Upper lobe of right lung (tissue), 1 donor: ENCODE measurements at regions not wholly inside any gene's neighbourhood (a gene's known extent, or its start where the extent isn't known, plus 50 kb on each side); places are given as distances from the start of the nearest gene placed in this dataset.

Source experiments
- ATAC-seq: fragments of 200-7000 bp; cut with Tn5 transposase; one replicate; pipeline ENCODE4 v1.9.1; 2020; ENCODE audit warnings: mild to moderate bottlenecking, moderate library complexity
- DNase-seq: peaks from one replicate; pipeline ENCODE4 v3.0.0-alpha.2; 2020
- H3K27ac ChIP-seq: fragments of 200-600 bp; one replicate; pipeline ENCODE4 v1.8.0; 2022
- H3K27me3 ChIP-seq: fragments of 200-600 bp; one replicate; pipeline ENCODE4 v1.8.0; 2022; ENCODE audit warnings: mild to moderate bottlenecking
- H3K36me3 ChIP-seq: fragments of 200-600 bp; one replicate; pipeline ENCODE4 v1.8.0; 2022
- H3K4me1 ChIP-seq: fragments of 200-600 bp; one replicate; pipeline ENCODE4 v1.8.0; 2022
- H3K4me3 ChIP-seq: fragments of 200-600 bp; one replicate; pipeline ENCODE4 v1.8.0; 2022; ENCODE audit warnings: mild to moderate bottlenecking
- H3K9me3 ChIP-seq: fragments of 200-600 bp; one replicate; pipeline ENCODE4 v1.8.0; 2022
- CTCF ChIP-seq: fragments of 200-600 bp; IDR thresholded peaks from one replicate; pipeline ENCODE4 v1.8.0; 2022; ENCODE audit warnings: antibody characterized with exemption
- intact Hi-C: fragments of 100-400 bp; cut with DNase I; formaldehyde crosslinking; loops from one replicate; pipeline ENCODE4 v1.11.0; 2022
- donor health status: DM: no; HTN: yes; CAD: no; lungs with severe emphysema.

- no peak for ATAC-seq
- intact Hi-C loops = no loop called here
Measured at GRCh38 chr7:110371709-110372108, 719.2 kb upstream of the LRRN3 start.

DNA sequence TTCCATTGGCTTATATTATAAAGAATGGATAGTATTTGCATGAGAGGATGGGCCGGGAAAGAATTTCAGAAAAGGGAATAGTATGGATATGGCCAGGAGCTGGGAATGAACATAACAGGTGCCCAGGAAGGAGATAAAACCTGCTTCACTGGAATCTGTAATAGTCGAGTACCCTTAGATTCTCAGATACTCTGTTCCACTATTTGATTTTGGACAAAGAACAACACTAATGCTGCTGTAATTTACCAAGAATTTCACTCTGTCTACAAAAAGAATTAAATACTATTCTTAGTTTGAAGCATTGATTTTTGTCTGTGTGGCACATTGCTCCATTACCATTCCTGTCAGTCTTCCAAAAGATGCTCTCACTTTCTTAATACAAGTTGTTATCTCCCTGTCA, 718.2 kb upstream of the LRRN3 start:
- DNase-seq = no peak
- intact Hi-C loops = no loop called here
- H3K4me1 ChIP-seq = no peaks in the 10 kb centered on the region
- H3K4me3 ChIP-seq = no peak overlapping the region
- no peaks in the 10 kb centered on the region for H3K27me3 ChIP-seq
- ATAC-seq = no peak
- no peak for TF ChIP-seq CTCF
- H3K9me3 ChIP-seq = no peaks in the 10 kb centered on the region
- H3K27ac ChIP-seq = no peak overlapping the region
- no peaks in the 10 kb centered on the region for H3K36me3 ChIP-seq

More at GRCh38 chr7:110371709-110372108, 719.2 kb upstream of the LRRN3 start:
- no peak for TF ChIP-seq CTCF
- no peak for DNase-seq
- H3K4me1 ChIP-seq = no peaks in the 10 kb centered on the region
- H3K27me3 ChIP-seq = no peaks in the 10 kb centered on the region
- H3K9me3 ChIP-seq = no peaks in the 10 kb centered on the region
- no peaks in the 10 kb centered on the region for H3K36me3 ChIP-seq
- no peak overlapping the region for H3K4me3 ChIP-seq
- H3K27ac ChIP-seq = no peak overlapping the region

DNA sequence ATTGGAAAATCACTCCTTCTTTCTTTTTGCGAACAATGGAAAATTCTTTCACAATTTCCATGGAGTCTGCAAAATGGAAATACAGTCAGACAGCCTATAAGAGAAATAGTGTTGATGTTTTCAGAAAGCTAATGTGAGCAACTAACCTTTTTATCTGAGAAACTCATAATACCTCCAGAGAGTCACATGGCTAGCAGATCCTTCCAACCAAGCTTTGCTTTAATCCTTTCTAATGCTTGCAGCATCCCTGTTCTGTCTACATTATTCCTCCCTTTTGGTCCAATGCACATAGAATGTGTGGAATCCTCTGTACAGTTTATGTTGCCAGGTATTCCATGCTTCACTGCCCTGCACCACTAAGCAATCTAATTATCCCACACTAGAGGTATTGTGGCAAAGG, 717.5 kb upstream of the LRRN3 start:
- H3K27me3 ChIP-seq = no peaks in the 10 kb centered on the region
- no peak overlapping the region for H3K27ac ChIP-seq
- no peaks in the 10 kb centered on the region for H3K4me1 ChIP-seq
- no peak for DNase-seq
- no peaks in the 10 kb centered on the region for H3K9me3 ChIP-seq
- intact Hi-C loops = no loop called here
- H3K36me3 ChIP-seq = no peaks in the 10 kb centered on the region
- H3K4me3 ChIP-seq = no peak overlapping the region
- ATAC-seq = no peak
- no peak for TF ChIP-seq CTCF

GRCh38 chr7:110373859-110374258, 717.1 kb upstream of the LRRN3 start:
- Histone ChIP-seq H3K9me3 (no peaks in the 10 kb centered on the region), H3K4me1 (no peaks in the 10 kb centered on the region), H3K36me3 (no peaks in the 10 kb centered on the region), H3K27me3 (no peaks in the 10 kb centered on the region), H3K27ac (no peak overlapping the region), H3K4me3 (no peak overlapping the region)
- DNase-seq (no peak), ATAC-seq (no peak)
- intact Hi-C loops = no loop called here
- no peak for TF ChIP-seq CTCF

DNA sequence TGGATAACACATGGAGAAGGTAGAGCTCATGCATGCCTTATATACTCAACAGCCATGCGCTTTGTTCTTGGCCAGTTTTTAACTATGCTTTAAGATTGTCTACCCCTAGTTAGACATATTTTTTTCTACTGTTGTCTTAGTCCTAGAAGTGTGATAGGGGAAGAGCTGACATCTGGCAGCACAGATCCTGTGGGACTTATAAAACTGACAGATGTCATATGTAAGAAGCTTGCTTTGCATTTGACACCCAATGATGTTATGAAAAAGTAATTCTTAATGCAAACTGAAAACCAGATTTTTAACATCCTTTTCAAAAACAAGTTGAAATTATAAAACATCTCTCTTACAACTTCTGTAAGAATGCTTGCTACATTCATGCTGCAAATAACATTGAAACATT, 715.9 kb upstream of the LRRN3 start:
- Histone ChIP-seq H3K27ac (no peak overlapping the region), H3K9me3 (no peaks in the 10 kb centered on the region), H3K4me1 (no peaks in the 10 kb centered on the region), H3K27me3 (no peaks in the 10 kb centered on the region), H3K4me3 (no peak overlapping the region), H3K36me3 (no peaks in the 10 kb centered on the region)
- intact Hi-C loops = no loop called here
- DNase-seq = no peak
- TF ChIP-seq CTCF = no peak
- no peak for ATAC-seq

- Histone ChIP-seq H3K27ac (no peak overlapping the region), H3K27me3 (no peaks in the 10 kb centered on the region), H3K36me3 (no peaks in the 10 kb centered on the region), H3K9me3 (no peaks in the 10 kb centered on the region), H3K4me3 (no peak overlapping the region), H3K4me1 (no peaks in the 10 kb centered on the region)
- intact Hi-C loops = no loop called here
- no peak for DNase-seq
- no peak for TF ChIP-seq CTCF
- ATAC-seq = no peak
Measured at GRCh38 chr7:110382736-110383135, 708.2 kb upstream of the LRRN3 start.
